GM18505 (cell line): ENCODE measurements at regions not wholly inside any gene's neighbourhood (a gene's known extent, or its start where the extent isn't known, plus 50 kb on each side); places are given as distances from the start of the nearest gene placed in this dataset.
"Not testable (repeated sequence)": the region's sequence is repeated elsewhere in the genome, so short reads cannot be mapped to it uniquely, and the experiment has no call there.

Experiments
- ATAC-seq: cut with Tn5 transposase; IDR thresholded peaks from one replicate; pipeline ENCODE4 v1.9.1; 2021; ENCODE audit not compliant: unreplicated experiment
- POLR2A ChIP-seq: IDR thresholded peaks from 4 replicates; pipeline ENCODE4 v1.6.1; 2011; ENCODE audit warnings: borderline replicate concordance; ENCODE audit not compliant: insufficient read depth, insufficient read length; ENCODE audit errors: extremely low read depth

- TF ChIP-seq POLR2A, result no peak
- no peak for ATAC-seq
Observed at GRCh38 chr3:101994386-101994785, 145.1 kb downstream of the NFKBIZ start.

- no peak for TF ChIP-seq POLR2A
- ATAC-seq, result no peak
Observed at GRCh38 chr3:101995371-101996046, 146.2 kb downstream of the NFKBIZ start.

GRCh38 chr3:101996832-101997231 lies 147.5 kb downstream of the NFKBIZ start:
- ATAC-seq, result no peak
- TF ChIP-seq POLR2A, result no peak

- TF ChIP-seq POLR2A, result no peak
- ATAC-seq, result no peak
Observed at GRCh38 chr3:101998256-101998926, 149.1 kb downstream of the NFKBIZ start.

- ATAC-seq, result no peak
- no peak for TF ChIP-seq POLR2A
Observed at GRCh38 chr3:101999177-101999779, 150.0 kb downstream of the NFKBIZ start.

- no peak for ATAC-seq
- TF ChIP-seq POLR2A, result no peak
Observed at GRCh38 chr3:102000620-102001209, 151.4 kb downstream of the NFKBIZ start.

- TF ChIP-seq POLR2A, result no peak
- ATAC-seq, result no peak
Observed at GRCh38 chr3:102002056-102002455, 152.7 kb downstream of the NFKBIZ start.

- no peak for ATAC-seq
- no peak for TF ChIP-seq POLR2A
Observed at GRCh38 chr3:102004561-102004960, 155.2 kb downstream of the NFKBIZ start.

GRCh38 chr3:102005551-102005950 lies 156.2 kb downstream of the NFKBIZ start:
- TF ChIP-seq POLR2A, result no peak
- no peak for ATAC-seq

GRCh38 chr3:102006812-102007485 lies 157.6 kb downstream of the NFKBIZ start:
- TF ChIP-seq POLR2A, result no peak
- ATAC-seq, result no peak

- not testable (repeated sequence) for ATAC-seq
Observed at GRCh38 chr3:102008436-102008835, 159.1 kb downstream of the NFKBIZ start.

- no peak for ATAC-seq
Observed at GRCh38 chr3:102016417-102016816, 167.1 kb downstream of the NFKBIZ start.

GRCh38 chr3:102017784-102018183 lies 168.5 kb downstream of the NFKBIZ start:
- ATAC-seq, result no peak
- no peak for TF ChIP-seq POLR2A

More at GRCh38 chr3:102016417-102016816, 167.1 kb downstream of the NFKBIZ start:
- no peak for TF ChIP-seq POLR2A
